K562 (cell line): ENCODE measurements at regions not wholly inside any gene's neighbourhood (a gene's known extent, or its start where the extent isn't known, plus 50 kb on each side); places are given as distances from the start of the nearest gene placed in this dataset.

Experiments
- ATAC-seq: fragments of 200-7000 bp; cut with Tn5 transposase; 3 replicates; pipeline ENCODE4 v1.9.1; 2020; ENCODE audit warnings: moderate library complexity
- BruUV-seq: library from RNA; stranded (reverse); fragments of 400-500 nt; replicated peaks from 2 replicates; lab custom pipeline; 2021; lab: Mats Ljungman, UMichigan
- CTCF ChIA-PET: fragments of 300-600 bp; formaldehyde crosslinking; extraction: SDS; loops from one replicate; lab custom pipeline; 2021; ENCODE audit warnings: low intra/inter-chr PET ratio; lab: Yijun Ruan, JAX
- POLR2A ChIA-PET: fragments of 300-600, 350-650 bp; sonication (Branson Sonifier 250); formaldehyde crosslinking; extraction: SDS; loops from one replicate; lab custom pipeline; 2021; ENCODE audit warnings: antibody characterized with exemption, inconsistent platforms; lab: Yijun Ruan, JAX
- DNase-seq, 4 experiments: peaks; one replicate each; pipeline versions ENCODE4 v3.0.0 to v3.0.0-alpha.2; 2011 to 2018; ENCODE audit warnings: low spot score in 3 of 4, mixed read lengths in 3 of 4; ENCODE audit errors: extremely low read depth in 1 of 4
- FAIRE-seq: peaks from 2 replicates; lab custom pipeline; 2011; peaks lifted over from hg19 to GRCh38; lab: Jason Lieb, UNC
- H2AFZ ChIP-seq: 2 replicates; pipeline ENCODE4 v1.6.0; 2011; ENCODE audit warnings: low read depth, low read length, control low read depth, inconsistent platforms
- H3K27ac ChIP-seq: fragments of 200-600 bp; 3 replicates; pipeline ENCODE4 v1.8.0; 2011; ENCODE audit warnings: low read depth, mild to moderate bottlenecking, control low read depth, inconsistent platforms, low read length, moderate library complexity, mixed read lengths; ENCODE audit errors: extremely low read depth
- H3K27me3 ChIP-seq, 2 experiments: fragments of 300-600 bp in 1 of 2; 2 replicates in 1 of 2; 3 replicates in 1 of 2; pipeline versions ENCODE4 v1.6.0 to v1.8.0; 2011; ENCODE audit warnings: inconsistent platforms in 2 of 2, low read length in 2 of 2, mild to moderate bottlenecking in 1 of 2, mixed read lengths in 1 of 2, moderate library complexity in 1 of 2; ENCODE audit not compliant: control insufficient read depth in 2 of 2, insufficient read depth in 2 of 2
- H3K36me3 ChIP-seq: fragments of 300-600 bp; 3 replicates; pipeline ENCODE4 v1.8.0; 2011; ENCODE audit warnings: mild to moderate bottlenecking, low read length, inconsistent platforms; ENCODE audit not compliant: control insufficient read depth, insufficient read depth
- H3K4me1 ChIP-seq, 2 experiments: fragments of 200-600 bp in 1 of 2; replicated peaks in 1 of 2; 2 replicates in 1 of 2; 3 replicates in 1 of 2; pipeline versions ENCODE4 v1.5.1 to v1.8.0; 2011; ENCODE audit warnings: inconsistent platforms in 2 of 2, low read length in 2 of 2, mild to moderate bottlenecking in 1 of 2, mixed read lengths in 1 of 2, moderate library complexity in 1 of 2; ENCODE audit not compliant: control insufficient read depth in 2 of 2, insufficient read depth in 2 of 2
- H3K4me2 ChIP-seq: 2 replicates; pipeline ENCODE4 v1.6.1; 2011; ENCODE audit warnings: low read length, control low read depth, inconsistent platforms, mixed read lengths; ENCODE audit not compliant: insufficient read depth
- H3K4me3 ChIP-seq: fragments of 200-600 bp; sonication (generic), shearing (Covaris generic); 2 replicates; pipeline ENCODE4 v1.5.1; 2016; ENCODE audit warnings: control low read depth, inconsistent platforms
- H3K79me2 ChIP-seq: fragments of 200-600 bp; 3 replicates; pipeline ENCODE4 v1.8.0; 2011; ENCODE audit warnings: low read length, inconsistent platforms; ENCODE audit not compliant: control insufficient read depth, insufficient read depth
- H3K9ac ChIP-seq, 2 experiments: 2 replicates each; pipeline versions ENCODE4 v1.6.0 to v1.6.1; 2011; ENCODE audit warnings: low read depth in 2 of 2, low read length in 2 of 2, control low read depth in 1 of 2, inconsistent platforms in 1 of 2, mild to moderate bottlenecking in 1 of 2, mixed read lengths in 1 of 2; ENCODE audit not compliant: insufficient read depth in 1 of 2
- H3K9me1 ChIP-seq: one replicate; pipeline ENCODE4 v1.6.0; 2011; ENCODE audit warnings: inconsistent platforms, mild to moderate bottlenecking, low read length, moderate library complexity; ENCODE audit not compliant: control insufficient read depth, insufficient read depth
- H3K9me3 ChIP-seq: replicated peaks from 2 replicates; pipeline ENCODE4 v1.5.1; 2011; ENCODE audit warnings: low read depth, low read length, inconsistent platforms; ENCODE audit not compliant: control insufficient read depth, insufficient read depth
- H4K20me1 ChIP-seq: replicated peaks from 2 replicates; pipeline ENCODE4 v1.6.1; 2011; ENCODE audit warnings: low read length, inconsistent platforms, mixed read lengths; ENCODE audit not compliant: control insufficient read depth, insufficient read depth
- CREM ChIP-seq: IDR thresholded peaks from 2 replicates; pipeline ENCODE4 v1.6.1; 2014; ENCODE audit warnings: antibody characterized with exemption, low read depth
- EP300 ChIP-seq: IDR thresholded peaks from 2 replicates; pipeline ENCODE4 v1.6.1; 2012; ENCODE audit warnings: low read length, improper control_type of control experiment
- GATAD2B ChIP-seq: fragments of 450-650 bp; IDR thresholded peaks from 2 replicates; pipeline ENCODE4 v1.6.1; 2017; ENCODE audit warnings: mild to moderate bottlenecking, borderline replicate concordance
- KDM1A ChIP-seq, 2 experiments: fragments of 450-650 bp; IDR thresholded peaks; 2 replicates each; pipeline ENCODE4 v1.6.1; 2016; ENCODE audit warnings: mild to moderate bottlenecking in 2 of 2
- NEUROD1 ChIP-seq: fragments of 150-350 bp; IDR thresholded peaks from 2 replicates; pipeline ENCODE4 v1.6.1; 2014; ENCODE audit warnings: borderline replicate concordance, low read length, low read depth; ENCODE audit not compliant: partially characterized antibody
- SRSF3 ChIP-seq: fragments of 200-400 bp; formaldehyde crosslinking; IDR thresholded peaks from 2 replicates; pipeline ENCODE4 v1.6.1; 2016; ENCODE audit warnings: mild to moderate bottlenecking, low read length, moderate library complexity; ENCODE audit not compliant: insufficient read depth
- ZNF431 ChIP-seq: sonication (generic); formaldehyde crosslinking; IDR thresholded peaks from 2 replicates; pipeline ENCODE4 v1.8.0; 2022; ENCODE audit warnings: mild to moderate bottlenecking, missing genetic modification reagents
- ZZZ3 ChIP-seq: fragments of 450-650 bp; IDR thresholded peaks from 2 replicates; pipeline ENCODE4 v1.6.1; 2016; ENCODE audit warnings: antibody characterized with exemption, mild to moderate bottlenecking, moderate library complexity
- WGBS: fragments of 100-300 bp; shearing (Covaris generic); methylation state at CpG from one replicate; pipeline ENCODE4 v1.1.6; 2016; ENCODE audit warnings: low coverage, mixed read lengths; ENCODE audit not compliant: insufficient coverage; ENCODE audit errors: missing lambda C conversion rate; 5-methylcytosine and 5-hydroxymethylcytosine counted together
- in situ Hi-C: fragments of 300-500 bp; cut with MboI; formaldehyde crosslinking; loops from 4 replicates; pipeline ENCODE4 v1.15.0; 2018; ENCODE audit warnings: inconsistent platforms, mixed read lengths
- intact Hi-C: fragments of 100-400 bp; cut with micrococcal nuclease; formaldehyde crosslinking; loops from 2 replicates; pipeline ENCODE4 v1.14.2; 2022
- TF ChIP-seq, protein P1 (sequence below): sonication (generic); formaldehyde crosslinking; IDR thresholded peaks from 2 replicates; pipeline ENCODE4 v1.8.1; 2023; ENCODE audit warnings: mild to moderate bottlenecking, missing genetic modification reagents
- TF ChIP-seq, protein P2 (sequence below): fragments of 250-450 bp; sonication (Bioruptor Pico); IDR thresholded peaks from 2 replicates; pipeline ENCODE4 v1.8.0; 2022; ENCODE audit warnings: inconsistent platforms, mild to moderate bottlenecking, moderate library complexity, borderline replicate concordance
- TF ChIP-seq, protein P3 (sequence below): fragments of 450-650 bp; IDR thresholded peaks from 2 replicates; pipeline ENCODE4 v1.6.1; 2016; ENCODE audit warnings: missing biosample characterization, missing genetic modification characterization
- TF ChIP-seq, protein P4 (sequence below): fragments of 450-650 bp; conservative IDR thresholded peaks from 2 replicates; pipeline ENCODE4 v1.6.1; 2016; ENCODE audit warnings: missing genetic modification characterization, low read depth, mild to moderate bottlenecking, missing compliant biosample characterization, moderate library complexity
- TF ChIP-seq, protein P5 (sequence below): fragments of 450-650 bp; IDR thresholded peaks from 2 replicates; pipeline ENCODE4 v1.6.1; 2016; ENCODE audit warnings: mild to moderate bottlenecking
- TF ChIP-seq, protein P6 (sequence below): fragments of 250-450 bp; sonication (Bioruptor Pico); IDR thresholded peaks from 2 replicates; pipeline ENCODE4 v1.5.0; 2021

DNA sequence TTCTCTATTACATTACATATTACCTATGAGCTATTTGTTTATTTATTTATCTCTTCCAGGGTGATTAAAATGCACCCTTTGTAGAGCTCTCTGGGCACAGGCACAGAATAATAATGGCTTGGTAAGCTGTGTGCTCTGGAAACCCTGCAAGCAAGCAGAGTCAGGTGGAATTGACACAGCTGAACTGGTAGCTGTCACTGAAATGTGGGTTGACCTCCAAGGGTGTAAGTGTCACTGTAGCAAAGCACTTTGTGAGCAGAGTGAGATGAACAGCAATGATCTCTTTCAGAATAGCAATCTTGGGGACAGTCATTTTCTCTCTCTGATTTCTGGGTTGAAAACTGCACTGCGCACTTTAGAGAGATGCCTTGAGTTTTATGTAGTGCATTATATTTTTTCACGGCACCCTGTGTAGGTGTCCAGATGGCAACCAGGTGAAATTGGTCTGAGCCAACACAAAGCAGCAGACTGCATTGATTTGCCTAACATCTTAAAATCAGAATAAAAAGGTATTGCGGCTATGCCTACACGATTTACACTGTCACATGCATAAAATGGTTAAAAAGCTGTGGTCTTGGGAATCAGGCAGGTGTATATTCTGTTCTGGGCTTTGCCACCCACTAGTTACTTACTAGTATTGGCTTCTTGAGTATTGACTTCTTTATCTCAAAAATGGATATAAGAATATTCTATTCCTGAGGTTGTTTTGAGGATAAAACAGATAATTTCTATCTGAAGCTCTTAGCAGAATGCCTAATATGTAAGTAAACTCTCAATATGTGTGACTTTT lies 450.3 kb downstream of the RAPGEF2 start:
- no peaks in the 10 kb centered on the region for H3K36me3 ChIP-seq
- DNase-seq, result no peak
- no peaks in the 10 kb centered on the region for H3K79me2 ChIP-seq
- H3K9me3 ChIP-seq, result no peaks in the 10 kb centered on the region
- H2AFZ ChIP-seq, result no peak overlapping the region
- POLR2A ChIA-PET, result no interaction called here
- no peaks in the 10 kb centered on the region for H4K20me1 ChIP-seq
- no peaks in the 10 kb centered on the region for H3K4me1 ChIP-seq
- no peak overlapping the region for H3K4me3 ChIP-seq
- in situ Hi-C loops (no loop called here), intact Hi-C loops (no loop called here)
- no peaks in the 10 kb centered on the region for H3K27me3 ChIP-seq
- no peak overlapping the region for H3K4me2 ChIP-seq
- ATAC-seq, result no peak
- H3K9me1 ChIP-seq, result no peaks in the 10 kb centered on the region
- no peak overlapping the region for H3K9ac ChIP-seq
- H3K27ac ChIP-seq, result no peak overlapping the region
- BruUV-seq, result no TSS peak
- WGBS, result 0% methylated on average over 4 of the region's 4 CpGs
- FAIRE-seq, result no peak
- CTCF ChIA-PET, result no interaction called here
- TF ChIP-seq GATAD2B (no peak), SRSF3 (no peak), CREM (no peak), EP300 (no peak), KDM1A (IDR thresholded peaks at IDR 0.05) (no peak), NEUROD1 (no peak), ZNF431 (no peak), ZZZ3 (no peak)
- TF ChIP-seq, protein P1, sequence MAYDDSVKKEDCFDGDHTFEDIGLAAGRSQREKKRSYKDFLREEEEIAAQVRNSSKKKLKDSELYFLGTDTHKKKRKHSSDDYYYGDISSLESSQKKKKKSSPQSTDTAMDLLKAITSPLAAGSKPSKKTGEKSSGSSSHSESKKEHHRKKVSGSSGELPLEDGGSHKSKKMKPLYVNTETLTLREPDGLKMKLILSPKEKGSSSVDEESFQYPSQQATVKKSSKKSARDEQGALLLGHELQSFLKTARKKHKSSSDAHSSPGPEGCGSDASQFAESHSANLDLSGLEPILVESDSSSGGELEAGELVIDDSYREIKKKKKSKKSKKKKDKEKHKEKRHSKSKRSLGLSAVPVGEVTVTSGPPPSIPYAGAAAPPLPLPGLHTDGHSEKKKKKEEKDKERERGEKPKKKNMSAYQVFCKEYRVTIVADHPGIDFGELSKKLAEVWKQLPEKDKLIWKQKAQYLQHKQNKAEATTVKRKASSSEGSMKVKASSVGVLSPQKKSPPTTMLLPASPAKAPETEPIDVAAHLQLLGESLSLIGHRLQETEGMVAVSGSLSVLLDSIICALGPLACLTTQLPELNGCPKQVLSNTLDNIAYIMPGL (CRISPR knock-in tag), result no peak
- TF ChIP-seq, protein P2, sequence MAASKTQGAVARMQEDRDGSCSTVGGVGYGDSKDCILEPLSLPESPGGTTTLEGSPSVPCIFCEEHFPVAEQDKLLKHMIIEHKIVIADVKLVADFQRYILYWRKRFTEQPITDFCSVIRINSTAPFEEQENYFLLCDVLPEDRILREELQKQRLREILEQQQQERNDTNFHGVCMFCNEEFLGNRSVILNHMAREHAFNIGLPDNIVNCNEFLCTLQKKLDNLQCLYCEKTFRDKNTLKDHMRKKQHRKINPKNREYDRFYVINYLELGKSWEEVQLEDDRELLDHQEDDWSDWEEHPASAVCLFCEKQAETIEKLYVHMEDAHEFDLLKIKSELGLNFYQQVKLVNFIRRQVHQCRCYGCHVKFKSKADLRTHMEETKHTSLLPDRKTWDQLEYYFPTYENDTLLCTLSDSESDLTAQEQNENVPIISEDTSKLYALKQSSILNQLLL (CRISPR knock-in tag), result no peak
- TF ChIP-seq, protein P3, sequence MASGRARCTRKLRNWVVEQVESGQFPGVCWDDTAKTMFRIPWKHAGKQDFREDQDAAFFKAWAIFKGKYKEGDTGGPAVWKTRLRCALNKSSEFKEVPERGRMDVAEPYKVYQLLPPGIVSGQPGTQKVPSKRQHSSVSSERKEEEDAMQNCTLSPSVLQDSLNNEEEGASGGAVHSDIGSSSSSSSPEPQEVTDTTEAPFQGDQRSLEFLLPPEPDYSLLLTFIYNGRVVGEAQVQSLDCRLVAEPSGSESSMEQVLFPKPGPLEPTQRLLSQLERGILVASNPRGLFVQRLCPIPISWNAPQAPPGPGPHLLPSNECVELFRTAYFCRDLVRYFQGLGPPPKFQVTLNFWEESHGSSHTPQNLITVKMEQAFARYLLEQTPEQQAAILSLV, result no peak
- TF ChIP-seq, protein P4, sequence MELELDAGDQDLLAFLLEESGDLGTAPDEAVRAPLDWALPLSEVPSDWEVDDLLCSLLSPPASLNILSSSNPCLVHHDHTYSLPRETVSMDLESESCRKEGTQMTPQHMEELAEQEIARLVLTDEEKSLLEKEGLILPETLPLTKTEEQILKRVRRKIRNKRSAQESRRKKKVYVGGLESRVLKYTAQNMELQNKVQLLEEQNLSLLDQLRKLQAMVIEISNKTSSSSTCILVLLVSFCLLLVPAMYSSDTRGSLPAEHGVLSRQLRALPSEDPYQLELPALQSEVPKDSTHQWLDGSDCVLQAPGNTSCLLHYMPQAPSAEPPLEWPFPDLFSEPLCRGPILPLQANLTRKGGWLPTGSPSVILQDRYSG, result no peak
- TF ChIP-seq, protein P5, sequence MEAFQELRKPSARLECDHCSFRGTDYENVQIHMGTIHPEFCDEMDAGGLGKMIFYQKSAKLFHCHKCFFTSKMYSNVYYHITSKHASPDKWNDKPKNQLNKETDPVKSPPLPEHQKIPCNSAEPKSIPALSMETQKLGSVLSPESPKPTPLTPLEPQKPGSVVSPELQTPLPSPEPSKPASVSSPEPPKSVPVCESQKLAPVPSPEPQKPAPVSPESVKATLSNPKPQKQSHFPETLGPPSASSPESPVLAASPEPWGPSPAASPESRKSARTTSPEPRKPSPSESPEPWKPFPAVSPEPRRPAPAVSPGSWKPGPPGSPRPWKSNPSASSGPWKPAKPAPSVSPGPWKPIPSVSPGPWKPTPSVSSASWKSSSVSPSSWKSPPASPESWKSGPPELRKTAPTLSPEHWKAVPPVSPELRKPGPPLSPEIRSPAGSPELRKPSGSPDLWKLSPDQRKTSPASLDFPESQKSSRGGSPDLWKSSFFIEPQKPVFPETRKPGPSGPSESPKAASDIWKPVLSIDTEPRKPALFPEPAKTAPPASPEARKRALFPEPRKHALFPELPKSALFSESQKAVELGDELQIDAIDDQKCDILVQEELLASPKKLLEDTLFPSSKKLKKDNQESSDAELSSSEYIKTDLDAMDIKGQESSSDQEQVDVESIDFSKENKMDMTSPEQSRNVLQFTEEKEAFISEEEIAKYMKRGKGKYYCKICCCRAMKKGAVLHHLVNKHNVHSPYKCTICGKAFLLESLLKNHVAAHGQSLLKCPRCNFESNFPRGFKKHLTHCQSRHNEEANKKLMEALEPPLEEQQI, result no peak
- TF ChIP-seq, protein P6, sequence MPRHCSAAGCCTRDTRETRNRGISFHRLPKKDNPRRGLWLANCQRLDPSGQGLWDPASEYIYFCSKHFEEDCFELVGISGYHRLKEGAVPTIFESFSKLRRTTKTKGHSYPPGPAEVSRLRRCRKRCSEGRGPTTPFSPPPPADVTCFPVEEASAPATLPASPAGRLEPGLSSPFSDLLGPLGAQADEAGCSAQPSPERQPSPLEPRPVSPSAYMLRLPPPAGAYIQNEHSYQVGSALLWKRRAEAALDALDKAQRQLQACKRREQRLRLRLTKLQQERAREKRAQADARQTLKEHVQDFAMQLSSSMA (CRISPR knock-in tag), result no peak
